HepG2 (cell line): ENCODE measurements at regions not wholly inside any gene's neighbourhood (a gene's known extent, or its start where the extent isn't known, plus 50 kb on each side); places are given as distances from the start of the nearest gene placed in this dataset.

Experiments used
- ATAC-seq: fragments of 200-7000 bp; cut with Tn5 transposase; 3 replicates; pipeline ENCODE4 v1.9.1; 2020; ENCODE audit warnings: mild to moderate bottlenecking, moderate library complexity
- BruUV-seq: library from RNA; stranded (reverse); fragments of 400-500 nt; replicated peaks from 2 replicates; lab custom pipeline; 2021; lab: Mats Ljungman, UMichigan
- CTCF ChIA-PET: fragments of 300-600 bp; formaldehyde crosslinking; extraction: SDS; loops from one replicate; lab custom pipeline; 2021; ENCODE audit warnings: low total read pairs, inconsistent platforms, low intra/inter-chr PET ratio; lab: Yijun Ruan, JAX
- POLR2A ChIA-PET: fragments of 350-600 bp; sonication (Branson Sonifier 250); formaldehyde crosslinking; loops from one replicate; lab custom pipeline; 2020; ENCODE audit warnings: antibody characterized with exemption, inconsistent platforms; lab: Yijun Ruan, JAX
- DNase-seq: peaks from one replicate; pipeline ENCODE4 v3.0.0-alpha.2; 2015; ENCODE audit warnings: low spot score
- FAIRE-seq: peaks from 3 replicates; lab custom pipeline; 2011; peaks lifted over from hg19 to GRCh38; lab: Jason Lieb, UNC
- H2AFZ ChIP-seq: one replicate; pipeline ENCODE4 v1.6.1; 2011; ENCODE audit warnings: low read length, inconsistent platforms
- H3K27ac ChIP-seq: fragments of 300-600 bp; 3 replicates; pipeline ENCODE4 v1.8.0; 2011; ENCODE audit warnings: mixed run types, mild to moderate bottlenecking, mixed read lengths, low read length, inconsistent platforms; ENCODE audit not compliant: insufficient read depth; ENCODE audit errors: extremely low read length
- H3K27me3 ChIP-seq, 2 experiments: fragments of 200-600 bp in 1 of 2; 2 replicates in 1 of 2; 3 replicates in 1 of 2; pipeline versions ENCODE4 v1.6.0 to v1.8.0; 2011; ENCODE audit warnings: low read length in 2 of 2, mild to moderate bottlenecking in 2 of 2, moderate library complexity in 2 of 2, inconsistent platforms in 1 of 2; ENCODE audit not compliant: insufficient read depth in 2 of 2, control insufficient read depth in 1 of 2
- H3K36me3 ChIP-seq, 2 experiments: fragments of 200-600 bp in 1 of 2; replicated peaks in 1 of 2; 2 replicates in 1 of 2; 3 replicates in 1 of 2; pipeline versions ENCODE4 v1.5.1 to v1.8.0; 2011; ENCODE audit warnings: low read length in 2 of 2, inconsistent platforms in 1 of 2; ENCODE audit not compliant: insufficient read depth in 2 of 2, control insufficient read depth in 1 of 2
- H3K4me1 ChIP-seq: 2 replicates; pipeline ENCODE4 v1.5.1; 2012; ENCODE audit warnings: low read length, inconsistent platforms; ENCODE audit not compliant: insufficient read depth
- H3K4me2 ChIP-seq: 2 replicates; pipeline ENCODE4 v1.6.0; 2011; ENCODE audit warnings: low read depth, low read length, inconsistent platforms
- H3K4me3 ChIP-seq, 3 experiments: fragments of 200-600 bp in 1 of 3; sonication (generic), shearing (Covaris generic) in 1 of 3; replicated peaks in 1 of 3; 2 replicates each; pipeline ENCODE4 v1.5.1; 2011 to 2016; ENCODE audit warnings: low read length in 3 of 3, inconsistent platforms in 2 of 3, low read depth in 2 of 3, mild to moderate bottlenecking in 2 of 3, control low read depth in 1 of 3, mixed read lengths in 1 of 3; ENCODE audit not compliant: insufficient read depth in 1 of 3
- H3K79me2 ChIP-seq: one replicate; pipeline ENCODE4 v1.6.1; 2011; ENCODE audit warnings: low read length, inconsistent platforms; ENCODE audit not compliant: insufficient read depth
- H3K9ac ChIP-seq: 2 replicates; pipeline ENCODE4 v1.6.0; 2011; ENCODE audit warnings: mild to moderate bottlenecking, low read depth, low read length, inconsistent platforms; ENCODE audit not compliant: insufficient read depth
- H3K9me3 ChIP-seq: 2 replicates; pipeline ENCODE4 v1.5.1; 2012; ENCODE audit warnings: mild to moderate bottlenecking, low read length
- H4K20me1 ChIP-seq: 2 replicates; pipeline ENCODE4 v1.6.0; 2011; ENCODE audit warnings: inconsistent platforms, mild to moderate bottlenecking, low read length, moderate library complexity; ENCODE audit not compliant: insufficient read depth
- ATAD3A ChIP-seq: sonication (generic); formaldehyde crosslinking; IDR thresholded peaks from 2 replicates; pipeline ENCODE4 v1.4.0; 2020; ENCODE audit warnings: missing genetic modification reagents
- EHMT2 ChIP-seq: fragments of 200-600 bp; sonication (generic); IDR thresholded peaks from 2 replicates; pipeline ENCODE4 v1.7.0; 2017; ENCODE audit warnings: antibody characterized with exemption, low read depth, low read length, borderline replicate concordance
- HDAC2 ChIP-seq: sonication (generic); formaldehyde crosslinking; IDR thresholded peaks from 2 replicates; pipeline ENCODE4 v1.4.0; 2020; ENCODE audit warnings: missing genetic modification reagents
- KAT8 ChIP-seq: IDR thresholded peaks from 2 replicates; pipeline ENCODE4 v1.6.1; 2016; ENCODE audit warnings: missing genetic modification reagents, missing compliant biosample characterization
- PRDM4 ChIP-seq: sonication (generic); formaldehyde crosslinking; IDR thresholded peaks from 2 replicates; pipeline ENCODE4 v1.9.0; 2021; ENCODE audit warnings: missing genetic modification reagents, borderline replicate concordance
- PRPF4 ChIP-seq: fragments of 200-400 bp; formaldehyde crosslinking; IDR thresholded peaks from 2 replicates; pipeline ENCODE4 v1.6.1; 2016; ENCODE audit warnings: low read length, low read depth; ENCODE audit not compliant: poor library complexity, severe bottlenecking
- SSRP1 ChIP-seq: IDR thresholded peaks from 2 replicates; pipeline ENCODE4 v1.6.1; 2016; ENCODE audit warnings: control low read depth
- ZEB1 ChIP-seq: IDR thresholded peaks from 2 replicates; pipeline ENCODE4 v1.6.1; 2012; ENCODE audit warnings: mild to moderate bottlenecking, low read depth, inconsistent platforms; ENCODE audit not compliant: insufficient replicate concordance
- ZNF496 ChIP-seq: sonication (generic); formaldehyde crosslinking; IDR thresholded peaks from 2 replicates; pipeline ENCODE4 v1.8.1; 2023; ENCODE audit warnings: mild to moderate bottlenecking, moderate library complexity, missing genetic modification reagents; ENCODE audit not compliant: insufficient replicate concordance
- ZNF749 ChIP-seq: sonication (generic); formaldehyde crosslinking; IDR thresholded peaks from 2 replicates; pipeline ENCODE4 v1.8.0; 2022; ENCODE audit warnings: mild to moderate bottlenecking, missing genetic modification reagents, moderate library complexity, borderline replicate concordance
- WGBS: methylation state at CpG from one replicate; pipeline ENCODE4 v1.1.6; 2017; ENCODE audit warnings: low lambda C conversion rate; 5-methylcytosine and 5-hydroxymethylcytosine counted together
- in situ Hi-C: cut with HindIII; loops from 2 replicates; pipeline ENCODE4 v1.10.0; 2017; ENCODE audit warnings: low pct_unique_long_range_greater_than_20kb; ENCODE audit not compliant: extremely low pct_ligation_motif_present
- intact Hi-C: fragments of 100-400 bp; cut with micrococcal nuclease; formaldehyde crosslinking; loops from one replicate; pipeline ENCODE4 v1.10.0; 2022; ENCODE audit not compliant: unreplicated experiment

GRCh38 chr1:66468722-66469121, 65.2 kb upstream of the SGIP1 start (continued):
- TF ChIP-seq PRDM4 (CRISPR knock-in tag) = no peak

- Histone ChIP-seq H4K20me1 (no peaks in the 10 kb centered on the region), H3K27ac (no peak overlapping the region), H3K4me2 (no peak overlapping the region), H3K27me3 (no peaks in the 10 kb centered on the region), H3K9me3 (no peaks in the 10 kb centered on the region), H3K4me1 (no peaks in the 10 kb centered on the region), H3K9ac (no peak overlapping the region), H3K36me3 (no peaks in the 10 kb centered on the region)
- BruUV-seq = no TSS peak
- FAIRE-seq = no peak
- intact Hi-C loops (no loop called here), in situ Hi-C loops (no loop called here)
- ATAC-seq = no peak
- WGBS = 0% methylated on average over 2 of the region's 2 CpGs
- CTCF ChIA-PET = no interaction called here
- DNase-seq = no peak
- POLR2A ChIA-PET = no interaction called here
- TF ChIP-seq KAT8 (CRISPR knock-in tag) (no peak), HDAC2 (CRISPR knock-in tag) (no peak)
- TF ChIP-seq, all 625 proteins: peak for 0
- no peaks in the 10 kb centered on the region for H3K79me2 ChIP-seq
- H3K4me3 ChIP-seq = no peak overlapping the region
- no peak overlapping the region for H2AFZ ChIP-seq
These were observed 58.0 kb upstream of the SGIP1 start for GRCh38 chr1:66475940-66476339.

- no peak overlapping the region for H3K4me3 ChIP-seq
- H2AFZ ChIP-seq = no peak overlapping the region
- H3K4me2 ChIP-seq = no peak overlapping the region
- no peaks in the 10 kb centered on the region for H3K27me3 ChIP-seq
- no peak for ATAC-seq
- WGBS = 37% methylated on average over 1 of the region's 1 CpG
- no peak for DNase-seq
- BruUV-seq = no TSS peak
- CTCF ChIA-PET = no interaction called here
- TF ChIP-seq SSRP1 (no peak), ZEB1 (no peak), PRPF4 (no peak), ZNF496 (CRISPR knock-in tag) (no peak), ZNF749 (no peak), EHMT2 (no peak), ATAD3A (no peak)
- TF ChIP-seq, all 625 proteins: peak for 0
- Histone ChIP-seq H4K20me1 (no peaks in the 10 kb centered on the region), H3K27ac (no peak overlapping the region), H3K9me3 (no peaks in the 10 kb centered on the region), H3K79me2 (no peaks in the 10 kb centered on the region), H3K36me3 (no peaks in the 10 kb centered on the region), H3K4me1 (no peaks in the 10 kb centered on the region), H3K9ac (no peak overlapping the region)
- POLR2A ChIA-PET = no interaction called here
- in situ Hi-C loops (no loop called here), intact Hi-C loops (no loop called here)
- no peak for FAIRE-seq
These were observed 57.2 kb upstream of the SGIP1 start for GRCh38 chr1:66476774-66477173.
